Keratinocyte (primary cell): ENCODE measurements at regions not wholly inside any gene's neighbourhood (a gene's known extent, or its start where the extent isn't known, plus 50 kb on each side); places are given as distances from the start of the nearest gene placed in this dataset.

Experiments used
- DNase-seq: peaks from one replicate; pipeline ENCODE4 v3.0.0-alpha.2; 2011; ENCODE audit warnings: low read depth, missing footprints, low spot score
- FAIRE-seq: peaks from 2 replicates; lab custom pipeline; 2011; peaks lifted over from hg19 to GRCh38; lab: Jason Lieb, UNC
- H2AFZ ChIP-seq: 2 replicates; pipeline ENCODE4 v1.6.0; 2012; ENCODE audit warnings: low read length, control low read depth, inconsistent platforms; ENCODE audit not compliant: control insufficient read depth
- H3K27ac ChIP-seq: 2 replicates; pipeline ENCODE4 v1.5.1; 2011; ENCODE audit warnings: low read length; ENCODE audit not compliant: control insufficient read depth, insufficient read depth
- H3K27me3 ChIP-seq: 3 replicates; pipeline ENCODE4 v1.6.0; 2011; ENCODE audit warnings: low read length; ENCODE audit not compliant: control insufficient read depth, insufficient read depth; ENCODE audit errors: extremely low read depth
- H3K36me3 ChIP-seq, 2 experiments: 2 replicates in 1 of 2; 3 replicates in 1 of 2; pipeline ENCODE4 v1.5.1; 2011; ENCODE audit warnings: low read length in 2 of 2, mild to moderate bottlenecking in 1 of 2; ENCODE audit not compliant: control insufficient read depth in 2 of 2, insufficient read depth in 2 of 2; ENCODE audit errors: extremely low read depth in 1 of 2
- H3K4me1 ChIP-seq: 3 replicates; pipeline ENCODE4 v1.5.1; 2011; ENCODE audit warnings: low read length; ENCODE audit not compliant: control insufficient read depth, insufficient read depth; ENCODE audit errors: extremely low read depth
- H3K4me2 ChIP-seq: 3 replicates; pipeline ENCODE4 v1.6.0; 2011; ENCODE audit warnings: low read depth, low read length; ENCODE audit not compliant: control insufficient read depth, insufficient read depth; ENCODE audit errors: extremely low read depth
- H3K4me3 ChIP-seq, 3 experiments: fragments of 200-600 bp in 1 of 3; sonication (generic) in 1 of 3; 2 replicates in 2 of 3; 3 replicates in 1 of 3; pipeline ENCODE4 v1.5.1; 2011 to 2016; ENCODE audit warnings: low read length in 3 of 3, mild to moderate bottlenecking in 3 of 3, control low read depth in 2 of 3, inconsistent platforms in 1 of 3, low read depth in 1 of 3, mixed read lengths in 1 of 3, mixed run types in 1 of 3, moderate library complexity in 1 of 3; ENCODE audit not compliant: control insufficient read depth in 2 of 3, insufficient read depth in 2 of 3; ENCODE audit errors: extremely low read depth in 1 of 3
- H3K79me2 ChIP-seq: 2 replicates; pipeline ENCODE4 v1.6.0; 2012; ENCODE audit warnings: low read length; ENCODE audit not compliant: control insufficient read depth, insufficient read depth
- H3K9ac ChIP-seq: 3 replicates; pipeline ENCODE4 v1.6.0; 2011; ENCODE audit warnings: low read length; ENCODE audit not compliant: control insufficient read depth, insufficient read depth; ENCODE audit errors: extremely low read depth
- H3K9me1 ChIP-seq: 3 replicates; pipeline ENCODE4 v1.6.0; 2011; ENCODE audit warnings: low read length; ENCODE audit not compliant: control insufficient read depth, insufficient read depth; ENCODE audit errors: extremely low read depth
- H3K9me3 ChIP-seq: 2 replicates; pipeline ENCODE4 v1.5.1; 2012; ENCODE audit warnings: low read depth, low read length; ENCODE audit not compliant: control insufficient read depth
- H4K20me1 ChIP-seq: 3 replicates; pipeline ENCODE4 v1.6.0; 2011; ENCODE audit warnings: low read length; ENCODE audit not compliant: control insufficient read depth, insufficient read depth; ENCODE audit errors: extremely low read depth
- CTCF ChIP-seq, 3 experiments: IDR thresholded peaks in 1 of 3; conservative IDR thresholded peaks in 1 of 3; optimal IDR thresholded peaks in 1 of 3; 2 replicates in 2 of 3; 3 replicates in 1 of 3; pipeline versions ENCODE3 to v1.5.1; 2011; ENCODE audit warnings: low read length in 3 of 3, mild to moderate bottlenecking in 3 of 3, moderate library complexity in 2 of 3, control low read depth in 1 of 3, inconsistent platforms in 1 of 3; ENCODE audit not compliant: insufficient read depth in 2 of 3; ENCODE audit errors: extremely low read depth in 1 of 3
- EZH2 ChIP-seq: IDR thresholded peaks from one replicate; pipeline ENCODE4 v1.6.1; 2012; ENCODE audit warnings: inconsistent platforms, mild to moderate bottlenecking, low read length, moderate library complexity
- dilution Hi-C: fragments of 300-500 bp; cut with MboI; formaldehyde crosslinking; loops from one replicate; pipeline ENCODE4 v1.7.0; 2020; ENCODE audit warnings: low sequenced_read_pairs; ENCODE audit not compliant: extremely low pct_ligation_motif_present

GRCh38 chr7:39811161-39811614, 138.9 kb upstream of the CDK13 start:
- peaks cover 7% of the 10 kb centered on the region for H3K27me3 ChIP-seq
- H3K4me3 ChIP-seq: peak overlapping the region in 2 of 3 experiments; percentile 18 to 33
- H3K27ac ChIP-seq: no peak overlapping the region
- H4K20me1 ChIP-seq: no peaks in the 10 kb centered on the region
- DNase-seq: no peak
- H3K9me3 ChIP-seq: no peaks in the 10 kb centered on the region
- H3K36me3 ChIP-seq: no peaks in the 10 kb centered on the region
- peak overlapping the region; percentile 75 for H3K4me2 ChIP-seq
- H3K9ac ChIP-seq: no peak overlapping the region
- no peaks in the 10 kb centered on the region for H3K79me2 ChIP-seq
- dilution Hi-C loops: no loop called here
- H3K9me1 ChIP-seq: no peaks in the 10 kb centered on the region
- H3K4me1 ChIP-seq: peaks cover 14% of the 10 kb centered on the region
- TF ChIP-seq CTCF (optimal IDR thresholded peaks at IDR 0.05 in 1 of 3, IDR thresholded peaks at IDR 0.05 in 1 of 3, conservative IDR thresholded peaks at IDR 0.05 in 1 of 3; ENCODE audit: extremely low read depth in 1 of 3, insufficient read depth in 2 of 3, low read length in 3 of 3): no peak
- TF ChIP-seq EZH2: no peak
- FAIRE-seq: no peak
- H2AFZ ChIP-seq: no peak overlapping the region

GRCh38 chr7:39816462-39817060, 133.5 kb upstream of the CDK13 start:
- no peaks in the 10 kb centered on the region for H3K9me3 ChIP-seq
- no peak overlapping the region for H3K4me2 ChIP-seq
- no peaks in the 10 kb centered on the region for H3K79me2 ChIP-seq
- no peaks in the 10 kb centered on the region for H4K20me1 ChIP-seq
- dilution Hi-C loops: no loop called here
- peaks cover under 1% of the 10 kb centered on the region for H3K4me1 ChIP-seq
- no peak overlapping the region for H3K4me3 ChIP-seq
- H3K27me3 ChIP-seq: peaks cover 11% of the 10 kb centered on the region
- FAIRE-seq (no peak), DNase-seq (no peak)
- no peak overlapping the region for H3K9ac ChIP-seq
- no peak overlapping the region for H2AFZ ChIP-seq
- no peak for TF ChIP-seq CTCF (optimal IDR thresholded peaks at IDR 0.05 in 1 of 3, IDR thresholded peaks at IDR 0.05 in 1 of 3, conservative IDR thresholded peaks at IDR 0.05 in 1 of 3; ENCODE audit: extremely low read depth in 1 of 3, insufficient read depth in 2 of 3, low read length in 3 of 3)
- TF ChIP-seq EZH2: peak; percentile 13
- no peaks in the 10 kb centered on the region for H3K9me1 ChIP-seq
- H3K36me3 ChIP-seq: no peaks in the 10 kb centered on the region
- no peak overlapping the region for H3K27ac ChIP-seq
